HL-60 (cell line): ENCODE measurements at regions not wholly inside any gene's neighbourhood (a gene's known extent, or its start where the extent isn't known, plus 50 kb on each side); places are given as distances from the start of the nearest gene placed in this dataset.

ENCODE experiments used
- CTCF ChIP-seq: IDR thresholded peaks from one replicate; pipeline ENCODE4 v1.5.1; 2011; ENCODE audit warnings: low read length, control low read depth, inconsistent platforms; ENCODE audit not compliant: insufficient read depth
- GABPA ChIP-seq: IDR thresholded peaks from 2 replicates; pipeline ENCODE4 v1.6.1; 2012; ENCODE audit warnings: low read depth
- REST ChIP-seq: IDR thresholded peaks from 2 replicates; pipeline ENCODE4 v1.6.1; 2012; ENCODE audit warnings: low read depth; ENCODE audit not compliant: insufficient replicate concordance

GRCh38 chr9:86764671-86765343, 182.5 kb downstream of the GAS1 start:
- TF ChIP-seq CTCF (no peak), REST (no peak), GABPA (no peak)
